Heart right ventricle (tissue), 16 donors: ENCODE measurements at regions not wholly inside any gene's neighbourhood (a gene's known extent, or its start where the extent isn't known, plus 50 kb on each side); places are given as distances from the start of the nearest gene placed in this dataset.

Experiments
- ATAC-seq, 8 donors: fragments of 200-7000 bp; cut with Tn5 transposase; one replicate each; pipeline ENCODE4 v1.9.1; 2020; ENCODE audit warnings: mild to moderate bottlenecking in 8 of 8, moderate library complexity in 8 of 8, moderate number of reproducible peaks in 1 of 8
- DNase-seq, 2 donors: peaks; one replicate each; pipeline ENCODE4 v3.0.0-alpha.2; 2020
- H3K27ac ChIP-seq, 10 donors: fragments of 200-600 bp; sonication (generic) in 2 of 10; one replicate each; pipeline versions ENCODE4 v1.5.0 to v1.8.0; 2020 to 2022; ENCODE audit warnings: mild to moderate bottlenecking in 3 of 10
- H3K27me3 ChIP-seq, 7 donors: fragments of 200-600 bp; one replicate each; pipeline ENCODE4 v1.8.0; 2021 to 2022; ENCODE audit warnings: mild to moderate bottlenecking in 2 of 7
- H3K36me3 ChIP-seq, 9 donors: fragments of 200-600 bp; sonication (generic) in 1 of 9; one replicate each; pipeline versions ENCODE4 v1.5.0 to v1.8.0; 2020 to 2022; ENCODE audit warnings: mild to moderate bottlenecking in 2 of 9
- H3K4me1 ChIP-seq, 9 donors: fragments of 200-600 bp; sonication (generic) in 1 of 9; one replicate each; pipeline versions ENCODE4 v1.5.0 to v1.8.0; 2020 to 2022; ENCODE audit warnings: mild to moderate bottlenecking in 4 of 9
- H3K4me3 ChIP-seq, 10 donors: fragments of 200-600 bp; sonication (generic) in 2 of 10; one replicate each; pipeline versions ENCODE4 v1.5.0 to v1.8.0; 2020 to 2022; ENCODE audit warnings: mild to moderate bottlenecking in 7 of 10, moderate library complexity in 2 of 10
- H3K9me3 ChIP-seq, 11 donors: fragments of 200-600 bp in 10 of 11; sonication (generic) in 2 of 11; one replicate each; pipeline versions ENCODE4 v1.5.0 to v1.8.0; 2013 to 2022; ENCODE audit warnings: mild to moderate bottlenecking in 2 of 11, control low read depth in 1 of 11, moderate library complexity in 1 of 11
- CTCF ChIP-seq, 9 donors: fragments of 200-600 bp; sonication (generic) in 2 of 9; IDR thresholded peaks; one replicate each; pipeline versions ENCODE4 v1.5.0 to v1.8.0; 2021 to 2022; ENCODE audit warnings: antibody characterized with exemption in 9 of 9, mild to moderate bottlenecking in 5 of 9, moderate library complexity in 1 of 9
- WGBS, 2 donors: extraction: QIAGEN DNeasy Blood & Tissue Kit; methylation state at CpG; one replicate each; pipeline ENCODE4 v1.1.7; 2013; ENCODE audit warnings: inconsistent platforms in 1 of 2; 5-methylcytosine and 5-hydroxymethylcytosine counted together
- intact Hi-C, 10 donors: fragments of 100-400 bp; cut with DNase I; formaldehyde crosslinking; loops; one replicate each; pipeline versions ENCODE4 v1.11.1 to v1.14.2; 2022
- donor health status: Arrhythmogenic right ventricular cardiomyopathy.
- donor health status: ischemic (EF 13 %, LVEDD 7.1; RV severe dilation, severe dysfunction).
- donor health status: healthy with polysubstance abuse.
- donor health status: DM: no; HTN: yes; CAD: no.
- donor health status: DM: no; HTN: no; CAD: no.
- donor health status: ischemic (EF 25% LVEDD 6.9; RV normal size, moderate dysfunction).
- donor health status: ischemic (EF 25% LVEDD 5.7; RV mildly dilated, moderate dysfunction).
- donor health status: healthy.
- donor health status: DM: yes; HTN: yes; CAD: no.
- donor health status: Ischemic cardiomyopathy.
- donor health status: ischemic (EF 35%, LVEDD 5.7; RV mildly dilated, moderate dysfunction).
- donor health status: nonischemic (EF 11% LVEDD 7.7; RV severe dilation, severe dysfunction).
- donor health status: DM: yes; HTN: yes; CAD: no.
- donor health status: PGD.
- donor health status: ischemic (EF 29% LVEDD 5.4; RV normal size, mild dysfunction).
- donor health status: nonischemic (EF 23%, LVEDD 6.1; RV moderate dilation, normal function).

DNA sequence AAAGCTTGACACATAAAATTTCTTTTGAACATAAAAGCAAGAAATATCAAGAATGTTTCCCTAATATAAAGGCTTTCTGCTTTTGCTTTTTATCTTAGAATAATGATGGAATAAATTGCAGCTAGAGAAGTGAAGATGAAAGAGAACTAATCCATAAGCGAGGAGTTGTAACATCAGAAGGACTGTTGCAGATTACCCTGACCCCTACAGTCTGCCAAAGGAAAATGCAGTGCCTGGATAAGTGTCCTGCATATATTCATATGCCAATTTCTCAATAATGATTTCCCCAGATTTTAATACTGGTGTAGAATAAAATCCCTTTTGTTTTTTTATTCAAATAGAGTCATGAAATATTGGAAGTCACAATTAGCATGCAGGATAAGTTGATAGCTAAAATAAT is 115.9 kb downstream of the MAGEC2 start:
- intact Hi-C loops, result no loop called here
- Histone ChIP-seq H3K9me3 (no peaks in the 10 kb centered on the region), H3K4me3 (no peak overlapping the region), H3K27me3 (no peaks in the 10 kb centered on the region), H3K27ac (no peak overlapping the region), H3K36me3 (no peaks in the 10 kb centered on the region), H3K4me1 (no peaks in the 10 kb centered on the region)
- ATAC-seq, result no peak
- no peak for DNase-seq
- peak in 5 of 9 donors; percentile 16 to 42 (median 21) for TF ChIP-seq CTCF (IDR thresholded peaks at IDR 0.05)
- WGBS, 2 donors, result 9 to 14% methylated on average over 1 of the region's 1 CpG

- no peak overlapping the region for H3K4me3 ChIP-seq
- no peak overlapping the region for H3K27ac ChIP-seq
- H3K27me3 ChIP-seq, result no peaks in the 10 kb centered on the region
- TF ChIP-seq CTCF (IDR thresholded peaks at IDR 0.05), result no peak
- intact Hi-C loops, result no loop called here
- WGBS, 2 donors, result 20 to 31% methylated on average over 1 of the region's 1 CpG
- no peaks in the 10 kb centered on the region for H3K9me3 ChIP-seq
- H3K36me3 ChIP-seq, result no peaks in the 10 kb centered on the region
- H3K4me1 ChIP-seq, result no peaks in the 10 kb centered on the region
- no peak for ATAC-seq
- DNase-seq, result no peak
These were observed 120.5 kb downstream of the MAGEC2 start for GRCh38 chrX:142084611-142085010.

- ATAC-seq (no peak), DNase-seq (no peak)
- no peaks in the 10 kb centered on the region for H3K4me1 ChIP-seq
- H3K9me3 ChIP-seq, result peaks cover 0 to 3% (median 0%) of the 10 kb centered on the region in 11 donors
- H3K27me3 ChIP-seq, result no peaks in the 10 kb centered on the region
- no peak overlapping the region for H3K4me3 ChIP-seq
- 65 to 69% methylated on average over 2 of the region's 2 CpGs for WGBS, 2 donors
- TF ChIP-seq CTCF (IDR thresholded peaks at IDR 0.05), result no peak
- intact Hi-C loops, result no loop called here
- no peak overlapping the region for H3K27ac ChIP-seq
- H3K36me3 ChIP-seq, result no peaks in the 10 kb centered on the region
These were observed 128.5 kb downstream of the MAGEC2 start for GRCh38 chrX:142076633-142077032.

DNA sequence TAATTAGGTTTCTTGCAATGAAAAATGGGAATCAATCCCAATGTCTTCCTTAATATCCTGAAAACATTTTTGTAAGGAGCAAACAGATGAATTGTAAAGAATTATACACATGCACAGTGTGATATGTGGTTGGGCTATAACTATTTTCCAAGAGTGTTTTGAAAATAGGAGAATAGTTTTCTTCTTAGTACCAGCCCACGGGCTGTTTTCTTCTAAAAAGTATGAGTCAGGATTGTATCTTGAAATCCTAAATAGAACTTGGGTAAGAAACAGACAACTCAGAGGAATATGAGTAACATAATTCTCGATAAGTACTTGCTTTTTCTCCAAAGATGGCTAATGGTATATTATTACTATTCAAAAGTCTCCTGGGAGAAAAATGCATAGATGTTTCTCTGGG is 136.7 kb downstream of the MAGEC2 start:
- ATAC-seq (no peak), DNase-seq (no peak)
- 53 to 65% methylated on average over 2 of the region's 2 CpGs for WGBS, 2 donors
- H3K36me3 ChIP-seq, result no peaks in the 10 kb centered on the region
- intact Hi-C loops, result no loop called here
- no peaks in the 10 kb centered on the region for H3K4me1 ChIP-seq
- no peak overlapping the region for H3K4me3 ChIP-seq
- H3K27me3 ChIP-seq, result no peaks in the 10 kb centered on the region
- TF ChIP-seq CTCF (IDR thresholded peaks at IDR 0.05), result no peak
- H3K27ac ChIP-seq, result no peak overlapping the region
- no peaks in the 10 kb centered on the region for H3K9me3 ChIP-seq

DNA sequence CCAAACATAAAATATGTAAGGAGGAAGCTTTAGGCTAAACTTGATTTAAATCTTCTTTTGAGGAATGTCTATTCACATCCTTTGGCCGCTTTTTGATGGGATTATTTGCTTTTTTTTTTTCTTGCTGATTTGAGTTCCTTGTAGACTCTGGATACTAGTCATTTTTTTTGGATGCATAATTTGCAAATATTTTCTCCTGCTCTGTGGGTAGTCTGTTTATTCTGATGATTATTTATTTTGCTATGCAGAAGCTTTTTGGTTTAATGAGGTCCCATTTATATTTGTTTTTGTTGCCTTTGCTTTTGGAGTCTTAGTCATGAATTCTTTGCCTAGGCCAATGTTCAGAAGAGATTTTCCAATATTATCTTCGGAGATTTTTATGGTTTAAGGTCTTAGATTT is 144.9 kb downstream of the MAGEC2 start:
- no peak for TF ChIP-seq CTCF (IDR thresholded peaks at IDR 0.05)
- 69 to 83% methylated on average over 2 of the region's 2 CpGs for WGBS, 2 donors
- Histone ChIP-seq H3K4me3 (no peak overlapping the region), H3K27me3 (no peaks in the 10 kb centered on the region), H3K27ac (no peak overlapping the region), H3K36me3 (no peaks in the 10 kb centered on the region), H3K4me1 (no peaks in the 10 kb centered on the region), H3K9me3 (peaks cover 0 to 27% (median 0%) of the 10 kb centered on the region in 11 donors)
- intact Hi-C loops, result no loop called here
- DNase-seq (no peak), ATAC-seq (no peak)
